Astrocyte (in vitro differentiated cells and primary cell): ENCODE measurements at regions not wholly inside any gene's neighbourhood (a gene's known extent, or its start where the extent isn't known, plus 50 kb on each side); places are given as distances from the start of the nearest gene placed in this dataset.

Source experiments
- CTCF ChIP-seq: IDR thresholded peaks from 2 replicates; pipeline ENCODE4 v1.5.1; 2011; ENCODE audit warnings: low read depth, mild to moderate bottlenecking, inconsistent platforms, low read length, moderate library complexity; ENCODE audit not compliant: insufficient read depth
- EZH2 ChIP-seq: IDR thresholded peaks from 2 replicates; pipeline ENCODE4 v1.6.1; 2012; ENCODE audit warnings: mild to moderate bottlenecking, low read length, inconsistent platforms; ENCODE audit not compliant: insufficient read depth

- TF ChIP-seq EZH2 (no peak), CTCF (no peak)
Observed at GRCh38 chr1:55386456-55386855, 171.3 kb upstream of the USP24 start.
